ENCODE measurements at regions not wholly inside any gene's neighbourhood (a gene's known extent, or its start where the extent isn't known, plus 50 kb on each side); places are given as distances from the start of the nearest gene placed in this dataset.

DNA sequence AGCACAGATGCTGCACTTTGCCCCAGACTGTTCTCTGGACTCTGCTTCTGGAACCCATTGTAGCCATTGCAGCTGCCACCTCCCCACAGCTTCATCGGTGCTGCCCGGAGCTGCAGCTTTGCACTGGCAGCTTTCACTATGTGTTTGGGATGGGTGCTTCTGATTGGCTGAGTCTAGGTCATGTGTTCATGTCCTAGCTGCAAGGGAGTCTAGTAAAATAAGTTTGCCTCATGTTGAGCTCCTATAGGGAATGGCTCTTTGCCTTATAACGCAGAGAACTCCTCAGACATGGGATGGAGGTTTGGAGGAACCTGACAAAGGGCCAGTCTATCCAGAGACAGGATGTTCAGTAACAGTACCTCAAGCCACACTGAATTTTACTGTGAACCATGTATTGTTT is 268.0 kb downstream of the BMP7 start:
- TF ChIP-seq, protein P1, sequence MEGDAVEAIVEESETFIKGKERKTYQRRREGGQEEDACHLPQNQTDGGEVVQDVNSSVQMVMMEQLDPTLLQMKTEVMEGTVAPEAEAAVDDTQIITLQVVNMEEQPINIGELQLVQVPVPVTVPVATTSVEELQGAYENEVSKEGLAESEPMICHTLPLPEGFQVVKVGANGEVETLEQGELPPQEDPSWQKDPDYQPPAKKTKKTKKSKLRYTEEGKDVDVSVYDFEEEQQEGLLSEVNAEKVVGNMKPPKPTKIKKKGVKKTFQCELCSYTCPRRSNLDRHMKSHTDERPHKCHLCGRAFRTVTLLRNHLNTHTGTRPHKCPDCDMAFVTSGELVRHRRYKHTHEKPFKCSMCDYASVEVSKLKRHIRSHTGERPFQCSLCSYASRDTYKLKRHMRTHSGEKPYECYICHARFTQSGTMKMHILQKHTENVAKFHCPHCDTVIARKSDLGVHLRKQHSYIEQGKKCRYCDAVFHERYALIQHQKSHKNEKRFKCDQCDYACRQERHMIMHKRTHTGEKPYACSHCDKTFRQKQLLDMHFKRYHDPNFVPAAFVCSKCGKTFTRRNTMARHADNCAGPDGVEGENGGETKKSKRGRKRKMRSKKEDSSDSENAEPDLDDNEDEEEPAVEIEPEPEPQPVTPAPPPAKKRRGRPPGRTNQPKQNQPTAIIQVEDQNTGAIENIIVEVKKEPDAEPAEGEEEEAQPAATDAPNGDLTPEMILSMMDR (IDR thresholded peaks at IDR 0.05; ENCODE audit: poor library complexity), result no peak
- TF ChIP-seq EZH2 (IDR thresholded peaks at IDR 0.05; ENCODE audit: borderline replicate concordance) (no peak), EZH2phosphoT487 (IDR thresholded peaks at IDR 0.05; ENCODE audit: low read depth, severe bottlenecking, unreplicated experiment) (no peak)
